H1 (cell line): ENCODE measurements at regions not wholly inside any gene's neighbourhood (a gene's known extent, or its start where the extent isn't known, plus 50 kb on each side); places are given as distances from the start of the nearest gene placed in this dataset.

Experiments
- CTCF ChIA-PET: fragments of 300-600 bp; sonication (Branson Sonifier 250); formaldehyde crosslinking; loops from one replicate; lab custom pipeline; 2021; ENCODE audit not compliant: partially characterized antibody; lab: Charles Lee
- POLR2A ChIA-PET: fragments of 300-600 bp; sonication (Branson Sonifier 250); formaldehyde crosslinking; loops from one replicate; lab custom pipeline; 2021; ENCODE audit warnings: inconsistent platforms; ENCODE audit not compliant: partially characterized antibody; lab: Charles Lee
- DNase-seq, 2 experiments: peaks; one replicate each; pipeline versions ENCODE4 v3.0.0 to v3.0.0-alpha.2; 2010 to 2022; ENCODE audit warnings: low spot score in 2 of 2, low read depth in 1 of 2, mixed read lengths in 1 of 2
- FAIRE-seq: peaks from 2 replicates; lab custom pipeline; 2011; peaks lifted over from hg19 to GRCh38; lab: Jason Lieb, UNC
- H2AFZ ChIP-seq: 2 replicates; pipeline ENCODE4 v1.8.1; 2012; ENCODE audit warnings: low read length, inconsistent platforms
- H2AK5ac ChIP-seq: 2 replicates; pipeline ENCODE4 v1.6.1; 2013; ENCODE audit warnings: low read depth, low read length
- H2BK120ac ChIP-seq: replicated peaks from 2 replicates; pipeline ENCODE3; 2013; ENCODE audit warnings: low read depth, low read length, inconsistent platforms
- H2BK12ac ChIP-seq: 2 replicates; pipeline ENCODE4 v1.6.1; 2013; ENCODE audit warnings: low read depth, low read length
- H2BK15ac ChIP-seq: 2 replicates; pipeline ENCODE4 v1.6.1; 2013; ENCODE audit warnings: low read length
- H2BK20ac ChIP-seq: 2 replicates; pipeline ENCODE4 v1.6.1; 2013; ENCODE audit warnings: low read length
- H2BK5ac ChIP-seq: 2 replicates; pipeline ENCODE4 v1.6.1; 2013; ENCODE audit warnings: low read depth, low read length
- H3K14ac ChIP-seq: 2 replicates; pipeline ENCODE4 v1.6.1; 2013; ENCODE audit warnings: inconsistent platforms; ENCODE audit not compliant: insufficient read length
- H3K18ac ChIP-seq: 2 replicates; pipeline ENCODE4 v1.6.1; 2013; ENCODE audit warnings: low read length; ENCODE audit errors: extremely low read depth
- H3K23ac ChIP-seq: 2 replicates; pipeline ENCODE4 v1.6.1; 2013; ENCODE audit warnings: inconsistent platforms; ENCODE audit not compliant: insufficient read length
- H3K23me2 ChIP-seq: 2 replicates; pipeline ENCODE4 v1.6.1; 2013; ENCODE audit warnings: low read depth, low read length
- H3K27ac ChIP-seq: 2 replicates; pipeline ENCODE4 v1.6.1; 2011; ENCODE audit warnings: low read depth, low read length, inconsistent platforms
- H3K27me3 ChIP-seq, 4 experiments: replicated peaks in 1 of 4; 1 replicate in 1 of 4; 2 replicates in 3 of 4; pipeline versions ENCODE4 v1.6.1 to v1.8.1; 2011 to 2013; ENCODE audit warnings: low read length in 3 of 4, mild to moderate bottlenecking in 3 of 4, inconsistent platforms in 2 of 4, mixed read lengths in 2 of 4, moderate library complexity in 1 of 4; ENCODE audit not compliant: control insufficient read depth in 3 of 4, insufficient read depth in 3 of 4; ENCODE audit errors: extremely low read depth in 1 of 4
- H3K36me3 ChIP-seq, 4 experiments: 2 replicates each; pipeline versions ENCODE4 v1.6.1 to v1.8.1; 2011 to 2013; ENCODE audit warnings: mild to moderate bottlenecking in 4 of 4, low read length in 3 of 4, moderate library complexity in 2 of 4, control low read depth in 1 of 4, inconsistent platforms in 1 of 4; ENCODE audit not compliant: insufficient read depth in 4 of 4, control insufficient read depth in 2 of 4
- H3K4ac ChIP-seq: replicated peaks from 2 replicates; pipeline ENCODE3; 2013; ENCODE audit warnings: low read length, low read depth, mixed read lengths, inconsistent platforms; ENCODE audit not compliant: insufficient read length
- H3K4me1 ChIP-seq, 4 experiments: replicated peaks in 1 of 4; 1 replicate in 1 of 4; 2 replicates in 3 of 4; pipeline versions ENCODE4 v1.6.1 to v1.8.1; 2011 to 2013; ENCODE audit warnings: low read length in 3 of 4, inconsistent platforms in 2 of 4, mixed read lengths in 1 of 4; ENCODE audit not compliant: insufficient read depth in 4 of 4, control insufficient read depth in 3 of 4
- H3K4me2 ChIP-seq, 2 experiments: 2 replicates each; pipeline versions ENCODE4 v1.6.1 to v1.8.1; 2011 to 2013; ENCODE audit warnings: low read depth in 2 of 2, low read length in 2 of 2, control low read depth in 1 of 2, inconsistent platforms in 1 of 2, mild to moderate bottlenecking in 1 of 2; ENCODE audit not compliant: insufficient read depth in 1 of 2
- H3K4me3 ChIP-seq, 4 experiments: fragments of 200-600, 300-600 bp in 1 of 4; sonication (generic), shearing (Covaris generic), sonication (Bioruptor Twin) in 1 of 4; 2 replicates each; pipeline versions ENCODE4 v1.5.1 to v1.8.1; 2011 to 2016; ENCODE audit warnings: low read length in 4 of 4, low read depth in 3 of 4, control low read depth in 2 of 4, inconsistent platforms in 2 of 4, mild to moderate bottlenecking in 2 of 4, mixed read lengths in 1 of 4, moderate library complexity in 1 of 4; ENCODE audit not compliant: insufficient read depth in 2 of 4; ENCODE audit errors: extremely low read depth in 1 of 4
- H3K56ac ChIP-seq: replicated peaks from 2 replicates; pipeline ENCODE3; 2013; ENCODE audit warnings: low read depth, mild to moderate bottlenecking, mixed read lengths, low read length, inconsistent platforms; ENCODE audit not compliant: insufficient read length
- H3K79me1 ChIP-seq: 2 replicates; pipeline ENCODE4 v1.6.1; 2013; ENCODE audit warnings: low read depth, low read length, control low read depth
- H3K79me2 ChIP-seq, 2 experiments: 2 replicates each; pipeline versions ENCODE4 v1.6.1 to v1.8.1; 2012 to 2013; ENCODE audit warnings: low read length in 2 of 2, mild to moderate bottlenecking in 2 of 2, inconsistent platforms in 1 of 2; ENCODE audit not compliant: insufficient read depth in 2 of 2, control insufficient read depth in 1 of 2
- H3K9ac ChIP-seq, 4 experiments: replicated peaks in 1 of 4; 1 replicate in 1 of 4; 2 replicates in 3 of 4; pipeline versions ENCODE4 v1.6.1 to v1.8.1; 2011 to 2013; ENCODE audit warnings: low read depth in 3 of 4, low read length in 3 of 4, control low read depth in 2 of 4, mild to moderate bottlenecking in 2 of 4, moderate library complexity in 2 of 4, inconsistent platforms in 1 of 4; ENCODE audit errors: extremely low read depth in 1 of 4
- H3K9me3 ChIP-seq, 2 experiments: 2 replicates each; pipeline versions ENCODE4 v1.6.1 to v1.8.1; 2012 to 2013; ENCODE audit warnings: mild to moderate bottlenecking in 2 of 2, moderate library complexity in 2 of 2, control low read depth in 1 of 2, inconsistent platforms in 1 of 2, low read depth in 1 of 2, low read length in 1 of 2, mixed read lengths in 1 of 2; ENCODE audit not compliant: insufficient read depth in 2 of 2
- H4K20me1 ChIP-seq, 2 experiments: replicated peaks in 1 of 2; 2 replicates each; pipeline versions ENCODE3 to v1.8.1; 2011 to 2013; ENCODE audit warnings: inconsistent platforms in 2 of 2, low read length in 2 of 2, mild to moderate bottlenecking in 1 of 2; ENCODE audit not compliant: insufficient read depth in 2 of 2, control insufficient read depth in 1 of 2
- H4K5ac ChIP-seq: 2 replicates; pipeline ENCODE4 v1.6.1; 2013; ENCODE audit warnings: low read length, low read depth, mixed read lengths, inconsistent platforms; ENCODE audit not compliant: insufficient read length
- H4K8ac ChIP-seq: 2 replicates; pipeline ENCODE4 v1.8.0; 2013; ENCODE audit warnings: mild to moderate bottlenecking, moderate library complexity, low read length, inconsistent platforms; ENCODE audit not compliant: insufficient read depth; ENCODE audit errors: extremely low read depth
- H4K91ac ChIP-seq: replicated peaks from 2 replicates; pipeline ENCODE3; 2013; ENCODE audit warnings: low read length, mixed read lengths, inconsistent platforms; ENCODE audit not compliant: insufficient read length
- ATF2 ChIP-seq: IDR thresholded peaks from 2 replicates; pipeline ENCODE4 v1.6.1; 2012; ENCODE audit warnings: low read length, inconsistent platforms
- E2F6 ChIP-seq: IDR thresholded peaks from 2 replicates; pipeline ENCODE4 v1.6.1; 2012; ENCODE audit warnings: inconsistent platforms
- JUND ChIP-seq: IDR thresholded peaks from 2 replicates; pipeline ENCODE4 v1.6.1; 2011; ENCODE audit warnings: mild to moderate bottlenecking, improper control_type of control experiment, low read length
- NRF1 ChIP-seq: IDR thresholded peaks from 2 replicates; pipeline ENCODE4 v1.6.1; 2011; ENCODE audit warnings: mild to moderate bottlenecking, low read depth, low read length, improper control_type of control experiment
- RNF2 ChIP-seq: fragments of 200-900, 300-1000 bp; sonication (generic); IDR thresholded peaks from 2 replicates; pipeline ENCODE4 v1.7.1; 2016; ENCODE audit warnings: borderline replicate concordance, low read depth, mild to moderate bottlenecking, antibody characterized with exemption, low read length; ENCODE audit not compliant: poor library complexity, severe bottlenecking; ENCODE audit errors: missing control alignments
- TAF7 ChIP-seq: optimal IDR thresholded peaks from 2 replicates; pipeline ENCODE3; 2011; ENCODE audit warnings: low read depth, mild to moderate bottlenecking, inconsistent platforms, low read length, moderate library complexity, borderline replicate concordance
- TBP ChIP-seq: IDR thresholded peaks from 2 replicates; pipeline ENCODE4 v1.6.1; 2011; ENCODE audit warnings: low read depth, low read length, improper control_type of control experiment
- TCF12 ChIP-seq: IDR thresholded peaks from 2 replicates; pipeline ENCODE4 v1.6.1; 2011; ENCODE audit warnings: low read depth, mild to moderate bottlenecking, low read length
- WGBS, 2 experiments: shearing (Covaris generic) in 1 of 2; methylation state at CpG; one replicate each; pipeline versions ENCODE4 v1.1.6 to v1.1.7; 2013 to 2015; ENCODE audit warnings: low lambda C conversion rate in 2 of 2, mixed read lengths in 2 of 2, inconsistent platforms in 1 of 2, low coverage in 1 of 2, missing lambda C conversion rate in 1 of 2; ENCODE audit not compliant: insufficient replicate concordance in 2 of 2, insufficient coverage in 1 of 2, insufficient read length in 1 of 2; ENCODE audit errors: extremely low coverage in 1 of 2, missing lambda C conversion rate in 1 of 2; 5-methylcytosine and 5-hydroxymethylcytosine counted together

GRCh38 chr5:67248703-67249589, 52.3 kb upstream of the CD180 start:
- Histone ChIP-seq H3K23me2 (no peaks in the 10 kb centered on the region), H2BK12ac (0 out of 2 replicates have a peak overlapping the region, but pooled peaks have one; percentile 4), H4K5ac (no peak overlapping the region), H3K27ac (no peak overlapping the region), H3K79me1 (no peaks in the 10 kb centered on the region), H3K23ac (no peak overlapping the region), H3K56ac (no peak overlapping the region), H2BK20ac (no peak overlapping the region), H3K79me2 (no peaks in the 10 kb centered on the region), H3K4me2 (no peak overlapping the region), H3K14ac (no peak overlapping the region), H3K4me1 (peaks cover 0 to 4% (median 2%) of the 10 kb centered on the region in 4 experiments; a peak in 2 of 7 replicates), H3K9ac (no peak overlapping the region), H3K27me3 (no peaks in the 10 kb centered on the region), H3K18ac (no peak overlapping the region), H4K8ac (no peak overlapping the region), H3K36me3 (no peaks in the 10 kb centered on the region), H2AK5ac (no peak overlapping the region), H3K4ac (no peak overlapping the region), H3K9me3 (no peaks in the 10 kb centered on the region; a peak in 1 of 4 replicates), H2BK5ac (no peak overlapping the region), H2BK15ac (no peak overlapping the region), H2BK120ac (no peak overlapping the region), H4K20me1 (no peaks in the 10 kb centered on the region), H4K91ac (no peak overlapping the region), H3K4me3 (no peak overlapping the region), H2AFZ (no peak overlapping the region)
- no peak for FAIRE-seq
- 79% methylated on average over 5 of the region's 5 CpGs; no CpG with 5 or more reads in 1 of the 2 experiments for WGBS, 2 experiments
- TF ChIP-seq ATF2 = no peak
- no peak for TF ChIP-seq NRF1
- TF ChIP-seq RNF2 = no peak
- no peak for TF ChIP-seq TCF12
- no peak for TF ChIP-seq JUND
- TF ChIP-seq TBP = no peak
- no peak for TF ChIP-seq E2F6
- TF ChIP-seq TAF7 = no peak
- no peak for DNase-seq
- ChIA-PET CTCF (interaction anchor here (0.6 to 1.5 kb wide), 7 partner anchors 9 to 1592 kb away, joined by 3 to 4 read pairs (median 3); no protein-coding TSS in a partner anchor), POLR2A (interaction anchor here (0.6 to 1.0 kb wide), 2 partner anchors 97 to 1004 kb away, joined by 3 to 4 read pairs; no protein-coding TSS in a partner anchor)
